RWPE1 (cell line): ENCODE measurements at regions not wholly inside any gene's neighbourhood (a gene's known extent, or its start where the extent isn't known, plus 50 kb on each side); places are given as distances from the start of the nearest gene placed in this dataset.
A peak's percentile ranks its signal among the peaks of the same experiment; 100 is the strongest.

Experiments
- CTCF ChIA-PET: fragments of 350-600 bp; sonication (Branson Sonifier 250); formaldehyde crosslinking; extraction: SDS; loops from one replicate; lab custom pipeline; 2021; lab: Yijun Ruan, JAX
- POLR2A ChIA-PET: fragments of 400-600 bp; formaldehyde crosslinking; extraction: SDS; loops from one replicate; lab custom pipeline; 2020; ENCODE audit warnings: antibody characterized with exemption; ENCODE audit not compliant: low non-redundant PET; lab: Yijun Ruan, JAX
- DNase-seq: peaks from one replicate; pipeline ENCODE4 v3.0.0; 2012; ENCODE audit warnings: low spot score
- H3K27ac ChIP-seq: fragments of 450-650 bp; 2 replicates; pipeline ENCODE4 v1.5.1; 2017
- TF ChIP-seq, protein P1 (sequence below): fragments of 450-650 bp; conservative IDR thresholded peaks from 2 replicates; pipeline ENCODE4 v1.5.1; 2017; ENCODE audit warnings: low read depth, mild to moderate bottlenecking

GRCh38 chr20:4483961-4484360, 202.3 kb upstream of the PRNP start:
- ChIA-PET CTCF (no interaction called here), POLR2A (no interaction called here)
- TF ChIP-seq, protein P1, sequence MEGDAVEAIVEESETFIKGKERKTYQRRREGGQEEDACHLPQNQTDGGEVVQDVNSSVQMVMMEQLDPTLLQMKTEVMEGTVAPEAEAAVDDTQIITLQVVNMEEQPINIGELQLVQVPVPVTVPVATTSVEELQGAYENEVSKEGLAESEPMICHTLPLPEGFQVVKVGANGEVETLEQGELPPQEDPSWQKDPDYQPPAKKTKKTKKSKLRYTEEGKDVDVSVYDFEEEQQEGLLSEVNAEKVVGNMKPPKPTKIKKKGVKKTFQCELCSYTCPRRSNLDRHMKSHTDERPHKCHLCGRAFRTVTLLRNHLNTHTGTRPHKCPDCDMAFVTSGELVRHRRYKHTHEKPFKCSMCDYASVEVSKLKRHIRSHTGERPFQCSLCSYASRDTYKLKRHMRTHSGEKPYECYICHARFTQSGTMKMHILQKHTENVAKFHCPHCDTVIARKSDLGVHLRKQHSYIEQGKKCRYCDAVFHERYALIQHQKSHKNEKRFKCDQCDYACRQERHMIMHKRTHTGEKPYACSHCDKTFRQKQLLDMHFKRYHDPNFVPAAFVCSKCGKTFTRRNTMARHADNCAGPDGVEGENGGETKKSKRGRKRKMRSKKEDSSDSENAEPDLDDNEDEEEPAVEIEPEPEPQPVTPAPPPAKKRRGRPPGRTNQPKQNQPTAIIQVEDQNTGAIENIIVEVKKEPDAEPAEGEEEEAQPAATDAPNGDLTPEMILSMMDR, result no peak
- no peak for DNase-seq
- H3K27ac ChIP-seq, result no peak overlapping the region

GRCh38 chr20:4483486-4483885, 202.8 kb upstream of the PRNP start:
- CTCF ChIA-PET, result no interaction called here
- POLR2A ChIA-PET, result no interaction called here
- DNase-seq, result peak; percentile 49
- TF ChIP-seq, protein P1, result no peak
- H3K27ac ChIP-seq, result no peak overlapping the region

DNA sequence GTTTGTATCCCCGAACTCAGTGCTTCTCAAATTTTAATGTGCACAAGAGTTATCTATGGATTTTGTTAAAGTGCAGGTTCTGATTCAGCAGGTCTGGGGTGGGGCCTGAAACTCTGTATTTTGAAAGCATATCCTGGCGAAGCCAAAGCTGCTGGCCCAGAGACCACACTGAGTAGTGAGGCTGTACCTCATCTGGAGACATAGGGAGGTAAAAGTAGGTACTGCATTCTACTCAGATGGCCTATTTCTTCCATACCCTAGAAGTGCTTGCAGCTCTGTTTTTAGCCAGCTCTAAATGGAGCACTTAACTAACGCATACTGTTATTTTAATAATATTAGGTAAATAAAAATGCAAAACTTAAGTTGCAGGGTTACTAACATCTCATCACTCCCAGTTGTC, 206.2 kb upstream of the PRNP start:
- ChIA-PET POLR2A (no interaction called here), CTCF (interaction anchor here (0.9 kb wide), 1 partner anchor 105 kb away, joined by 3 read pairs; no protein-coding TSS in a partner anchor)
- H3K27ac ChIP-seq, result no peak overlapping the region
- TF ChIP-seq, protein P1, result no peak
- DNase-seq, result no peak

DNA sequence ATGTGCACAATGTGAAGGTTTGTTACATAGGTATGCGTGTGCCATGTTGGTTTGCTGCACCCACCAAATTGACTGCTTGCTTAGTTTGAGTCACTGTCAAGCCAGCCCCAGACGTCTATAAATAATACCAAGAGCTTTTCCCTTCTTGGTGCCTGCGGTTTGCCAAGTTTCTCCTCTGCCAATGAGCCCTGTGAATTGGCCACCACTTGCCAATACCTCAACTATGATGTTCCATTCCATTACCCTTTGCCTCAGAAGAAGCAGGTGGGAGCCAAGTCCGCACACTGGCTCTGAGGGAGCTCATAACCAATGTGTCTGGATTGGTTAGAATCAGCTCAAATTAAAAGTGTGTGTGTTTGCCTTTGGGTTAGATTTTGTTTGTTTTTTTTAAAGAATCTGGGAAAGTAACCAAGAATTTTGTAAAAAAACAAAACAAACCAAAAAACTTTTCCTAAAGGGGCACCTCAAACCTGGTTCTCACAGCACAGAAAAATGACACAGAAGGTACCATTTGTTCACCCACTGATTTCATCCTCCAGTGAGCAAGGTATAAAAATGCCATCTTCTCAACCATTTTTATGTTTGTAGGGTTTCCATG, 209.3 kb upstream of the PRNP start:
- ChIA-PET CTCF (interaction anchor here (0.7 to 1.0 kb wide), 2 partner anchors 14 to 91 kb away, joined by 3 to 4 read pairs; no protein-coding TSS in a partner anchor), POLR2A (no interaction called here)
- TF ChIP-seq, protein P1, result no peak
- no peak for DNase-seq
- no peak overlapping the region for H3K27ac ChIP-seq

DNA sequence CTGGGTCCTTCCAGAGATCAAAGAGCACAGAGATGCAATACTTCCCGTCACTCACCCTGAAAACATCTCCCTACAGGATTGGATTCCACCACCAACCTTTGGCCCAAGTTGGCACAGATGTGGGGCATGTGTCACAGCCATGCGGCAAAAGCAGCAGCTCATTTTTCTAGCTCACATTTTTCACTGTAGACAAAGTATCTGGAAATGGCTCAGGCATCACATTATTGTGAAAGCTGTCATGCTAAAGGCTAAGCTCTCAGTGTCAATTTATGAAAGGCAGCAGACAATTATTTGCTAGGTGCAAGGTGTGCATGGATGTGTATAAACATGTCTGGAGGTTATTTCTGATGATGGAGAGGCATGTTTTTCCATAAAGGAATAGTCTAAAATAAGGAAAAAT, 213.3 kb upstream of the PRNP start:
- CTCF ChIA-PET, result no interaction called here
- TF ChIP-seq, protein P1, result no peak
- POLR2A ChIA-PET, result no interaction called here
- no peak overlapping the region for H3K27ac ChIP-seq
- no peak for DNase-seq

GRCh38 chr20:4471221-4471620, 215.0 kb upstream of the PRNP start:
- POLR2A ChIA-PET, result no interaction called here
- CTCF ChIA-PET, result no interaction called here
- H3K27ac ChIP-seq, result no peak overlapping the region
- TF ChIP-seq, protein P1, result no peak
- no peak for DNase-seq
